ENCODE measurements at regions not wholly inside any gene's neighbourhood (a gene's known extent, or its start where the extent isn't known, plus 50 kb on each side); places are given as distances from the start of the nearest gene placed in this dataset.
A peak's percentile ranks its signal among the peaks of the same experiment; 100 is the strongest.

DNA sequence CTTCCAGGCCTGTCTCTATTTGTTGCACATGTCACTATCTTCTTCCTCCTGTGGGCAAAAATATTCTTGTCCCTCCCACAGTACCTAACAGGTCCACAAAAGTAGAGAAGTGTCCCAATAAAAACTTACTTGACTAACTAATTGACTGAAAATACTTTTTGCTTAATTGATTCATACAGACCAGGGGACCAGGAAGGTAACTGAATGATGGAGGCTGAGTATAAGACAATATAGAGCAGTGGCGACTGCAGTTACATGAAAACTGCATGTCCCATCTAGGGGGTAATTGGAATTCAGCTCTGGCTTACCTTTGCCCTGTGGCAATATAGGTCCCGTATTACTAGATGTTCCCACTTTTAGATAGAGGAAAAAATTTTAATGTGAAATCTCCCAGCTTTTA, 112.9 kb upstream of the CREB1 start:
- TF ChIP-seq, protein P1, sequence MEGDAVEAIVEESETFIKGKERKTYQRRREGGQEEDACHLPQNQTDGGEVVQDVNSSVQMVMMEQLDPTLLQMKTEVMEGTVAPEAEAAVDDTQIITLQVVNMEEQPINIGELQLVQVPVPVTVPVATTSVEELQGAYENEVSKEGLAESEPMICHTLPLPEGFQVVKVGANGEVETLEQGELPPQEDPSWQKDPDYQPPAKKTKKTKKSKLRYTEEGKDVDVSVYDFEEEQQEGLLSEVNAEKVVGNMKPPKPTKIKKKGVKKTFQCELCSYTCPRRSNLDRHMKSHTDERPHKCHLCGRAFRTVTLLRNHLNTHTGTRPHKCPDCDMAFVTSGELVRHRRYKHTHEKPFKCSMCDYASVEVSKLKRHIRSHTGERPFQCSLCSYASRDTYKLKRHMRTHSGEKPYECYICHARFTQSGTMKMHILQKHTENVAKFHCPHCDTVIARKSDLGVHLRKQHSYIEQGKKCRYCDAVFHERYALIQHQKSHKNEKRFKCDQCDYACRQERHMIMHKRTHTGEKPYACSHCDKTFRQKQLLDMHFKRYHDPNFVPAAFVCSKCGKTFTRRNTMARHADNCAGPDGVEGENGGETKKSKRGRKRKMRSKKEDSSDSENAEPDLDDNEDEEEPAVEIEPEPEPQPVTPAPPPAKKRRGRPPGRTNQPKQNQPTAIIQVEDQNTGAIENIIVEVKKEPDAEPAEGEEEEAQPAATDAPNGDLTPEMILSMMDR (IDR thresholded peaks at IDR 0.05; ENCODE audit: borderline replicate concordance, control extremely low read depth, extremely low read depth, insufficient read depth, missing control alignments) = no peak

GRCh38 chr2:207417301-207417718, 112.5 kb upstream of the CREB1 start:
- no peak for DNase-seq (ENCODE audit: low spot score)
- TF ChIP-seq, protein P1 (IDR thresholded peaks at IDR 0.05; ENCODE audit: borderline replicate concordance, control extremely low read depth, extremely low read depth, insufficient read depth, missing control alignments) = no peak
- in situ Hi-C loops (cut with MboI; ENCODE audit: low sequenced_read_pairs, unreplicated experiment) = no loop called here

More for the DNA sequence above, 112.9 kb upstream of the CREB1 start:
- DNase-seq (ENCODE audit: low spot score) = no peak
- in situ Hi-C loops (cut with MboI; ENCODE audit: low sequenced_read_pairs, unreplicated experiment) = no loop called here

GRCh38 chr2:207418419-207418818, 111.3 kb upstream of the CREB1 start:
- TF ChIP-seq, protein P1 (IDR thresholded peaks at IDR 0.05; ENCODE audit: borderline replicate concordance, control extremely low read depth, extremely low read depth, insufficient read depth, missing control alignments) = no peak
- in situ Hi-C loops (cut with MboI; ENCODE audit: low sequenced_read_pairs, unreplicated experiment) = no loop called here
- DNase-seq (ENCODE audit: low spot score) = no peak

DNA sequence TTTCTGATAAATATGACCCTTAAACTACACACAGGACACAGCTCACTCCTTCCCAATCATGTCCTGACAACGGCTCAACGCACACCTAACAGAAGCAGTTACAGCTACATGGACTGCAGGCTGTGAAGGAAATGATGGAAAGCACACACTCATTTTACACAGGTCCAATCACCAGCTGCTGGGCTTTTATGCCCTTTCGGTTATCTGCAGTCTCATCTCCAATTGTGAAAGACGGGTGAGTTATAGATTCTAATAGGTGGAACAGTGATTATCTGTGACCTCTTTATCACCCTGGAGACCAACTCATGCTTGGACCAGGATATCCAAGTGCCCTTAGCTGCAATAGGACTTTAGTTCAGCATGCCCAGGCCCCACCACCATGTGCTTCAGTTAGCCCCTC, 110.4 kb upstream of the CREB1 start:
- DNase-seq (ENCODE audit: low spot score) = no peak
- TF ChIP-seq, protein P1 (IDR thresholded peaks at IDR 0.05; ENCODE audit: borderline replicate concordance, control extremely low read depth, extremely low read depth, insufficient read depth, missing control alignments) = no peak
- in situ Hi-C loops (cut with MboI; ENCODE audit: low sequenced_read_pairs, unreplicated experiment) = no loop called here

DNA sequence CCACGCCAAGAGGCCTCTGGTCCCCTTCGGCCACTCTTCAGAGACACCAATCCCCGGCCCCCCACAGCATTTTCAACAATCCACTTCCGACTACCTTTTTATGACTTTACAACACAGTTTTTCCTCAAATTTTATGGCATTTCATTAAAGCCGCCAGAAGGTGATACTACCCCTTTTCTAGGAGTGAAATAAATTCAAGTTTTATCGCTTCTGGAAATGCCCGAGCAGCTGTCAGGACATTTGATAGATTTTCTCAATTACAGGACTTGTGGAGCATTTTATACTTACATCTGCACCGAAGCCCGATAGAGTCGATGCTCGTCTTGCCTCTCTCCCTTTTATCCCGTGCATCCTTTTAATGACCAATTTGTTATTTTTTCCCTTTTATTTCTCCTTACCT, 108.1 kb upstream of the CREB1 start:
- in situ Hi-C loops (cut with MboI; ENCODE audit: low sequenced_read_pairs, unreplicated experiment) = no loop called here
- TF ChIP-seq, protein P1 (IDR thresholded peaks at IDR 0.05; ENCODE audit: borderline replicate concordance, control extremely low read depth, extremely low read depth, insufficient read depth, missing control alignments) = no peak
- no peak for DNase-seq (ENCODE audit: low spot score)

GRCh38 chr2:207422380-207422779, 107.4 kb upstream of the CREB1 start:
- no peak for DNase-seq (ENCODE audit: low spot score)
- in situ Hi-C loops (cut with MboI; ENCODE audit: low sequenced_read_pairs, unreplicated experiment) = no loop called here
- TF ChIP-seq, protein P1 (IDR thresholded peaks at IDR 0.05; ENCODE audit: borderline replicate concordance, control extremely low read depth, extremely low read depth, insufficient read depth, missing control alignments) = no peak

- TF ChIP-seq, protein P1 (IDR thresholded peaks at IDR 0.05; ENCODE audit: borderline replicate concordance, control extremely low read depth, extremely low read depth, insufficient read depth, missing control alignments) = no peak
- DNase-seq (ENCODE audit: low spot score) = peak; percentile 53
- in situ Hi-C loops (cut with MboI; ENCODE audit: low sequenced_read_pairs, unreplicated experiment) = no loop called here
These were observed 105.9 kb upstream of the CREB1 start for GRCh38 chr2:207423886-207424285.
